HG03103 (cell line): ENCODE measurements at regions not wholly inside any gene's neighbourhood (a gene's known extent, or its start where the extent isn't known, plus 50 kb on each side); places are given as distances from the start of the nearest gene placed in this dataset.
A peak's percentile ranks its signal among the peaks of the same experiment; 100 is the strongest.

Experiments
- ATAC-seq: cut with Tn5 transposase; IDR thresholded peaks from one replicate; pipeline ENCODE4 v1.9.1; 2021; ENCODE audit warnings: low read depth; ENCODE audit not compliant: unreplicated experiment

DNA sequence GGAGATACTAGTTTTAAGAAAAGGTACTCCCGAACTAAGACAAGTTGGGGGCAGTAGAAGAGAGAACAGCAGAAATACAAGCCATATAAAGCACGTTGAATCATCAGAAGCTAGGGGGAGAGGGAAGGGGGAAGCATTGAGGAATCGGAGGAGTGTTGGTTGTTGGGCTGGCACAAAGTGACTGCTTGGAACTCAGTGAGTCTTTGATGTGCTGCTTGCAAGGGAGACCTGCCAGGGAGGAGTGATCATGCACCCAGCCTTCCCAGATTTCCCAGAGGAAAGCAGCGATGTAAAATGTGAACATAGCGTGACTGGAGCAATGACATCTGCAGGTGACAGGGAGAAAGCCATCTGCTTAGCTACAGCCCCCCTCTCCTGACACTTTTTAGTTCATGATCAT, 192.4 kb upstream of the IL12A start:
- no peak for ATAC-seq

DNA sequence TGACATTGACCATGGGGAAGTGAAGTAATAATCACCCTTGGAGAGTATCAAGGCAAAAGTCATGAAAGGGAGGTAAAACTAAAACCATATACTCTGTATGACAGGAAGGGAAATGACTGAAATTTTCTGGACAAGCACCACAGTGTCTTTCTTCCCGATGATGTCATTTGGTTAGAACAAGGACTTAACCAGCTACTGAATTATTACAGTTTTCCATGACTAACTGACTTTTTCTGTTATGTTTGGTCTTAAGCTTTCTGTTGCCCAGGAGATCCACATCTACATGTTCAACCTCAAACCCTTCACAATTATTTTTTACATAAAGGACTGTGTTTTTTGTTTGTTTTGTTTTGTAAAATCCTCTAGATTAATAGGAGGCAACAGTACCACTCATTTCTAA, 191.9 kb upstream of the IL12A start:
- no peak for ATAC-seq

DNA sequence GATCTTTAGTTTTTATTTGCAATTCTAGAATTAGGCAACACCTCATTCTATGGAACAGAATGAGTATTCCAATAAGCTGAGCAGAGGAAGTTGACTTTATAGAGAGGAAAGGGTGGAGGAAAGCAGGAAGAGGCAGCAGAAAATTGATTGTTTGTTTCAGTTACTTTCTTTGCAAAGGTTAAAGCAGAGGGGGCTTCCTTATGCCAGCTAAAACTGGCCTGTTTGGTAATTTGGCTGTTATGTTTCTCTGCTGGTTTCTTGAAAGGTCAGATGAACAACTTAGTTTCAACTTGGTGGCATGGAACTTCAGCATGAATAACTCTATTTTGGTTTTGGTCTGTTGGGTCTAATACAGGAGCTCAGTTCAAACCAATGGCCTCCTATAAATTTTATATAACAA, 190.9 kb upstream of the IL12A start:
- no peak for ATAC-seq

DNA sequence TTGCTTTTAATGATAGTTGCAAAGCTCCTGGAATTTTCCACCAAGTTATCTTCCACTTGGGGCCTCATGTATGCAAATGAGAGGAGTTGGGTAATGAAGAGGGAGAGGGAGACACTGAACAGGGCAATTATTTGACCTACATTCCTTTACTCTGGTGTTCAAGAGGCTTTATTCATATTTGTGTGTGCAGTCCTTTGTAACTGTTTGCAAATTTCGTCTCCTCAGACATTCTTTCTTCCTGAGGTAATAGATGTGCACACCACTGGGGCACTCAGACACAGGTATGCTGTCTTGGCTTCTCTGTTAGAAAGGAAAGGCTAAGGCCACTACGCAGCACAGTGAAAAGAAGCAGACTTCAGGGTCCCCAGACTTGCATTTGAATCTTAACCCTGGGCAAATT, 189.7 kb upstream of the IL12A start:
- no peak for ATAC-seq

DNA sequence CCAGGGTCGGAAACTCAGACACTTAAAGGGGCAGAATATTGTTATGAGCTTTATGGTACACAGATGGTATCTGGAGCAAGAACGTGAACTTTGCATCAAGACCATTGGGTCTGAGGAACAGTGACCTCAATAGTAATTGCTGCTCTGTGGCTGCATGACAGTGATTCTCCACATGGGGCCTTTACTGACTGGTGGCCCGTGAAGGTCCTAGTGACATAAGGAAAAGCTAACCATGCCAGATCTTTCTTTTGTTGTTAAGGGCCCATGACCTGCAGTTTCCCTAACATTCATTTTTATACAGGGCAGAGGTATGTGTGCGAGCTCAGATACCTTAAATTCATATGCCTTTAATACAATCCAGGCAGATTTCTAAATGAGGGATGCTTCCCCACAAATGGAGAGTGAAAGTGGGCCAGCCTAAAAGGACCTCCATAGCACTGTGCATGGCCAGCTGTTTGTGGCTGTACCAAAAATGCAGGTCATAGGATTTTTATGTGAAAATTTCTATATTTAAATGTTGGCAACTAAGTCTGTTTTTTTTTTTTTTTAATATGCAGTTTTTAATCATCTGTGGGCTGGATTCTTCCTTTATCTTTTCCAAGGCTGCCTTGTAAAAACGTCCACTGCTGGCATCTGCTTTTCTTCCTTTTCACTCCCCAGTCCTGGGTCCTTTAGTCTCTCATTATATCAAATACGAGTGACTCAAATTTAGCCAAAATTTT, 188.0 kb upstream of the IL12A start:
- ATAC-seq: no peak

DNA sequence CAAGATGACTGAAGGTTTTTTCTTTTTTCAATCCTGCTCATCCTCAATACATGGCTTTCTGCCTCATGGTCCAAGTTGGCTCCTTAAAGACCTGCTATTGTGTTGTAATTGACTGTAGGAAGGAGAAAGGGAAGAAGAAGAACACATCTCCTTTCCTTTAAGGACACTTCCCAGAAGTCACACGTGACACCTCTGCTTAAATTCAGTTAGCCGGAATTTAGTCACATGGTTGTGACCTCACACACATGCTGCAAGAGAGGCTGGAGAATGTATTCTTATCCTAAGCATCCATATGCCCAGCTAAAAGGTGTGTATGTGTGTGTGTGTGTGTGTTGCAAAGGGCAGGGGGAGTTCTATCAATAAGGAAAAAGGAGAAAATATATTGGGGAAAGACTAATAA, 185.8 kb upstream of the IL12A start:
- ATAC-seq: no peak

DNA sequence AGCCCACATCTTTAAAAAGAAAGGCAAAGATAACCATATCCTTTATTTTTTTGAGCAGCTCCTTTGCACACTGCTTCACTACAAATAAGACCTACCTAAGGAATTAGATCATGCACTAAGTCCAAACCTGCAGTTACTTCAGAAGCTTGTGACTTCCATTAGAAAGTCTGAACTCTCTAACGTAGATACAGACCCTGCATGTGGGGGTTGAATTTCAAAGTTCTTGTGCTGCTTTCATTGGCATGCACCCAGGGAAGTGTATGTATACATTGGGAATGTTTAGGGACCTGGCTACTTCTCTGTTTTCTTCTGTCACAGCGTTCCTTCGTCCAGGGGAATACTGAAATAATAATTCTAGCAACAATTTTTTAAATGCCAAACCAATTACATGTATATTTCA, 185.2 kb upstream of the IL12A start:
- ATAC-seq: no peak

DNA sequence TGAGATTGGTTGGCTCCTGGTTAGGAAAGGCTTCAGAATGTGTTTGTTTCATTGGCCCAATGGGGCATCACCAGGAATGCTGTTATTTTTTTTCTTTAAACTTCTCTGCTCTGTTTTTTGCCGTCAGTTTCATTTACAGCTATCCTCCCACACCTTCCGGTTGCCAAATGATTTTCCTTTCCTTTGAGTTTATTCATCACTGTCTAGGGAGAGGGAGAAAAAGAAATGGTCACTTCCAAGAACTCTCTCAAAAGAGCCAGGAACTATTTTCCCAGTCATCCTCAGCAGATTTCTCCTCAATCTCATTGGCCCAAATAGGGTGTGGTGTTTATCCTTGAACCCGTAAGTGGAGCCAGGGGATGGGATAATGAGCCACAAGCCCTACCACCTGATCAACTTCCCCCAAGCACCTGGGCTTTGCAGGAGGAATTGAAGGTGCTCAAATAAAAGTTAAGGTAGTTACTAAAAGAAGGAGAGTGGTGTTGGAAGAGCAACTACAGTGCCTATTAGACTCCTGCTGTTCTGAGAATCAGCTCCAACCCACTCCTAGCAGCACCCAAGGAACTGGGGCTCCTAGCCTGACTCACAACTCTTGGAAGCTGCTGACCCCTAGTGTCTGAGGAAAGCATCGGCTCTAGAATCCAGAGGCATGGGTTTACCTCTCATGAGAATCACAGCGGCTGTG, 183.8 kb upstream of the IL12A start:
- ATAC-seq: peak; percentile 97

DNA sequence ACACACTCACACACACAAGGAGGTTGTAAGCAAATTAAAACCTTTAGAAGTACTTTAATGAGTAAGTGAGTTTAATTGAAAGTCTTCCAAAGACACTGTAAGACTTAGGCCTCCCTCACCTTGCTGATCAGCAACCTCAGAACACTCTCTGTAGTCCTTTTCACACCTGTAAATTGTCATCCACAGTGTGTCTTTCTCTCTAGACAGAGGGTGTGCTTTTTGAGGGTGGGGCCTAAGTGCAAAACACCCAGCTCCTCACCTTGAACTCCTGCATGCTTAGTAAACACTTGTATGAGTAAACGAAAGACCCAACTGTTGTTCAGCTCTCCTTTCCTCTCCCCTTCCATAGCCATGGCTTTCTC, 183.2 kb upstream of the IL12A start:
- no peak for ATAC-seq

DNA sequence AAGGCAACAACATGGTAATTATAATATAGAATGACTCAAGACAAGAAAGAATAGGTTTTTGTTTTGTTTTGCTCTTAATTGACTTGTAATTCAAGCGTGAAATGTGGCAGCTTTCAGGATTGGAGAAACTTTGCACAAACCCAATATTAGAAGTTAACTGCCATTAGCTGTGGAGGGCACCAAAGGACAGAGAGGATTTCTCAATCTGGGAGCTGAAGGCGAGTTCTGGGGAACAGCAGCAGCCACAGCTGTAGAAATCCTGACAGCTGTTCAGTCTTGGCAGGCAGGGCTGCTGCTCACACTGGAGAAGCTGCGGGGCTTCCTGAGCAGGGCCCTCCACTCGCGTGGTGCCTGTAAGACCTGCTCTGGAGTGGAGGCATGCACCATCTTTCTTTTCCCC, 182.2 kb upstream of the IL12A start:
- ATAC-seq: no peak

DNA sequence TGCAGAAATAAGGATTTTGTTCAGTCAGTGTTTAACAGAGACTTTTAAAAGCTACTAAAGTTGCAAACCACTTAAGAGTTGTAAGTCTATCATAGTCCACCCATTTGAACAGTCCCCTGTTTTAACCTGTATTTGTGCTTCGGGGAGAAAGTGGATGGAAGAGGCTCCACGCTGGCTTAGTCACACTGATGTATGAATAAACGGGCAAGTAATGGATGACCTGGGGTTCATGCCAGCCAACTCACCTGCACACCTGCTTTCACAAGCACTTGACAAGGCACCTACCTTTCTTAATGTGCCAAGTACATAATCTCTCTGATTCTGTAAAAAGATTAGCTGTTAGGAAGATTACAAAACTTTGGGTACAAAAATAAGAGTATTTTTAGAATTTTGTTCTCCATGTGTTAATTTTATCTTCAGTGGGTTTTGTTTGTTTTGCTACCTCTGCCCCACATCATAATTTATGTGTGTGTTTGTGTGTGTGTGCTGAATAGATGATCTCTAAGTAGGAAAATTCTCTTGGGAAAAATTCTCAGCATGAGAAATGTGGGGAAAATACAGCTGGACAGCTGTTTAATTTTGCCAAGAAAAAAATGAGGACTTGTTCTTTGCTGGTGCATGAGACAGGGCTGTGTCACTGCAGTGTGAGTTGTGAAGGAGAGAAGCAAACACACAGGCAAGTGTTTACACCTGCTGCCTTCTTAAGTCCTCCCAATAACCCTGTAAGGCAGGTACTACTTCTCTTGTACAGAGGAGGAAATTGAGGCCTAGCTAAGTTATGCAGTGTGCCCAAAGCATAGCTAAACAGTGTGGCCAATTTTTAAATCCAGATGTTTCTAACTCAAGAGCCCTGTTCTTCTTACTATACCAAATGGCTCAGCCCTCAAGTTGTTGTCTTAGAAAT, 181.2 kb upstream of the IL12A start:
- ATAC-seq: no peak

DNA sequence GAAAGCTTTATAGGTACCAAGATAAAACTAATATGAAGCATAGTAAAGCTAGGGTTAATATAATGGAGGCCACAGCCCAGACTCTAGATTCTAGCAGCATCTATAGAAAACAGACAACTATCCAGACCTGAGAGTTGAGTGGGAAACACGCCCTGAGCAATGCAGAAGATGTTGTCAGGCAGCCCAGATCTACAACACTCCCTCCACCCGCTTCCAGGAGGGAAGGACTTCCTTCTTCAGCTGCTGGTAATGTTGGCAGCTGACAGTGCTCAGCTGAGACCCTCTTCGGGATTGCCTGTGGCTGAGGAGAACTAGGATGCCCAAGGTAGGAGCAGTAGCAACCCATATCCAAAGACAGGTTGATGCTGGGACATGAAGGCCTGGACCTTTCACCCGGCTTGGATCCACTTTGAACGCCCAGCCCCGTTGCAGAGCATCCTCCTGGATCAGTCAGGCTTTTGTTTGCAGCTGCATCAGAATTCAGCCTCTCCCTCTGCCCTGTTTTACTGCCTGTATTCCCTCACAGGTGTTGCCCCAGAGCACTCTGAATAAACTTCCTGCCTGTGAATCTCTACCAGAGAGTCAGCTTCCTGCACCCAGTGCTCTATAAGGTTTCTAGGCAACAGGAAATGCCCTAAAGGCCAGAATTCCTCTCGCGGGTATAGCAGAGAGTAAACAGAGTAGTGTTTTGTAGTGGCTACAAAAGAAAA, 174.7 kb upstream of the IL12A start:
- no peak for ATAC-seq

DNA sequence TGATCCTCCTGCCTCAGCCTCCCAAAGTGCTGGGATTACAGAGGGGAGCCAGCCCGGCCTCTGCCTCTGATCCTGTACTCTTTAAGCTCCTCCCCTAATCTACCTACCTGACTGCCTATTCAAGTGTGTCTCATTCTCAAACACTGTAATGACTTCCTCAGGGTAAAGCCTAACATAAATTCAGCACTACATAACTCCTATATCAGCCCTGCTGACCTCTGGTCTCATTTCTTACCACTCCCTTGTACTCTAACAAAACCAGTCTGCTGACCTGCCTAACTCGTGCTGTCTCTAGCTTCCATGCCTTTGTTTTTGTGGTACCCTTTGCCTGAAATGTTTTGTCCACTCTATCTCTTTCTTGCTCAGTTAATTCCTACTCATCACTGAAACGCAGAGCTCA, 172.1 kb upstream of the IL12A start:
- ATAC-seq: no peak

DNA sequence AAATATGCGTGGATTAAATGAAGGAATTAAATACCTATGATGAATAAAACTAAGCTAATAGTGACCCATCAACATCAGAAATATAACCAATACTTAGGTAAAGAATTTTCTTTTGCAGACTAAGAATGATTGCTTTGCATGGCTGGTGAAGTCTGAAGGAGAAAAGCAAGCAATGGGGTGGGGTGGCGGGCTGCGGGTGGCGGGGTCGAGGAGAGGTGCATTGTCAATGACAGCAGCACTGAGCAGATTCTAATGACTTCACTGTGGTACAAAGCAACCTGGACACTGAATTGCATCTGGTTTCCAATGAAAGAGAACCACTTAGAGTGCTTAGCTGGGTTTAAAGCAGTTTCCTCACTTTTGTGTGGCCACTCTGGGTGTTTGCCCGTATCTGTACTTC, 171.5 kb upstream of the IL12A start:
- no peak for ATAC-seq

DNA sequence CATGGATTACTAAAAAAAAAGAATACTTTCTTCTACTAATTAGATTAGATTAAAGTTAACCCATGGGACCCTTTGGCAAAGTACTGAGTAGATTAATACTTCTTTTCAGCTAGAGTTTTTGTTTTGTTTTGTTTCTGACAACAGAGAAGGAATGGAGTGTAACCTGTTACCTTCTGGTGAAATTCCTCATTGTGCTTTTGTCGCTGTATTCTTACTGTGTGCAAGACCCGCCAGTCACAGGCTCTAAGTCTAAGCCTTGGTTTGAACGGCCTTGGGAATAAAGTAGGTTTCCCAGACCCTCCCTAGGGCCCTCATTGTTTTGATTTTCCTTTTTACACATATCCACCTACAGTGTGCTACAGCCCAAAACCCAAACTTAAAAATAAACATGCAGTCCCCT, 171.1 kb upstream of the IL12A start:
- no peak for ATAC-seq

DNA sequence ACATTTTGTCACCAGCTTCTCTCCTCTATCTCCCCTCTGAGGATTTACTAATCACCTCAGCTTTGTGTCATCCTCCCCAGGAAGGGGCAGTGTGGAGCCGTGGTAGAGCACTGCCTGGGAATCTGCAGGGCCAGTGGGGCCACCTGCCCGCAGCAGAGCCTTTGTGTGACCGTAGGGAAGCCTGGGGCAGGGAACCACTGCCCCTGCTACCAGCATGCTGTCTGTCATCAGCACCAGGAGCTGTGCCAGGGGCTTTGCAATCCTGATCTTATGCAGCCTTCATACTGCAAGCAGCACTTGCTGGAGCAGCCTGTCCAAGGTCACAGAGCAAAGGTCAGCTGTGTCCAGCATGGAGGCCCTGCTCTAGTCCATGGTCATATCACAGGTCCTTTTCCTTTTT, 170.2 kb upstream of the IL12A start:
- ATAC-seq: no peak

DNA sequence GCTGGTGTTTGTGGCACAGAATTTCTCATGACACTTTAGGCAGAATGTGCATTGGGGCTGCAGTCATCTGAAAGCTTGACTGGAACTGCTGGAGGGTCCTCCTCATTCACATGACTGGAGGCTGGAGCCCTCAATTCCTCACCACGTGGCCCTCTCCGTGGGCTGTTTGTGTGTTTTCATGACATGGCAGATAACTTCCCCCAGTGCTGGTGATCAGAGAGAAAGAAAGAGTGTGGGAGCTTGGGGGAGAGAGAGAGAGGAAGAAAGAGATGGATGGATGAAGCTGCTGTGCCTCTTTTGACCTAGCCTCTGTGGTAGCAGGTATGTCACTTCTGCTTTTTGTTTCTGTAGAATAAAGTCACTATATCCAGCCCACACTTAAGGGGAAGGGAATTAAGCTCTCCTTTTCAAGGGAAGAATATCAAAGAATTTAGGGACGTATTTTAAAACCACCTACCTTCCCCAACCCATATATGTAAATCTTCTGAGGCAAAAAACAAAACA, 169.6 kb upstream of the IL12A start:
- no peak for ATAC-seq

DNA sequence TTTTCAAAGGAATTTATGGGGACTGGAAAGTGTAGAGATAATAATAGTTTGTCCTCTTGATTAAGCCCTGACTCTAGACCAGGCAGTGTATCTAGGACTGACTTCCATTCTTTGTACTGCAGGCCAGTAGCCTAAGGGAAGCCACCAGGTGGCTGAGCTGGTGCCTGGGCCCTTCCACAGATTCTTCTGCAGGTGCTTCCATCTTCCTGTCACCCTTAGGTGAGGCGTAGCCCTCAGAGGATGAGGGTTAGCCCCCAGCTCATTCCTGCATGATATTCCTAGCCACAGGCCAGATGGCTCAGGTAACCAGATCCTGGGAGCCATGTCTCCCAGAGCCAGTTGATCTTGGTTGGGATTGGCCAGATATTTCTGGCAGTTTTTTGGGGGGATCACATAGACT, 169.0 kb upstream of the IL12A start:
- no peak for ATAC-seq

DNA sequence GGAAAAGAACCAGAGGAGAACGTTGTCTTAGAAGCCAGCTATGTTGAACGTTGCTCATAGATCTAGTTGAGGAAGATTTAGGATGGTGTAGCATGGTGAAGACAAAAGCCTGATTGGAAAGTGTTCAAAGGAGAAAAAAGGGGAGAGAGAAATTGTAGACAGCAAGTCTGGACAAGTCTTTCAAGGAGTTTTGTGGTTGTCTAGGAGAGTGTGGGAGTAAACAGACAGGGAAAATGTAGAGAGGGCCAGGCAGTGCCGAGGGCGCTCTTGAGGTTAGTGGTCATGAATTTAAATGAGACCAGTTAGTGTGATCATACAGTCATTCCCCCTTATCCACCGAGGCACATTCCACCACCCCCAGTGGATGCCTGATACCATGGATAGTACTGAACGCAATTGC, 167.5 kb upstream of the IL12A start:
- ATAC-seq: no peak

DNA sequence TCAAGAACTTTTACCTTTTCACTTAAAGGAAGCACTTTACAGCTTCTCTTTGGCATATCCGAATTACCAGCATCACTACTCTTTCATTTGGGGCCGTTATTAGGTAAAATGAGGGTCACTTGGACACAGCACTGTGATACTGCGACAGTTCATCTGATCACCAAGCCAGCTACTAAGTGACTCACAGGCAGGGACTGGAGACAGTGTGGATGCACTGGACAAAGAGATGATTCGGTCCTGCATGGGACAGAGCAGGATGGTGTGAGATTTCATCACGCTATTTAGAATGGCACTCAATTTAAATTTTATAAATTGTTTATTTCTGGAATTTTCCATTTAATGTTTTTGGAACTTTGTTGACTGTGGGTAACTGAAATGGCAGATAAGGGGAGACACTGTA, 166.9 kb upstream of the IL12A start:
- no peak for ATAC-seq

DNA sequence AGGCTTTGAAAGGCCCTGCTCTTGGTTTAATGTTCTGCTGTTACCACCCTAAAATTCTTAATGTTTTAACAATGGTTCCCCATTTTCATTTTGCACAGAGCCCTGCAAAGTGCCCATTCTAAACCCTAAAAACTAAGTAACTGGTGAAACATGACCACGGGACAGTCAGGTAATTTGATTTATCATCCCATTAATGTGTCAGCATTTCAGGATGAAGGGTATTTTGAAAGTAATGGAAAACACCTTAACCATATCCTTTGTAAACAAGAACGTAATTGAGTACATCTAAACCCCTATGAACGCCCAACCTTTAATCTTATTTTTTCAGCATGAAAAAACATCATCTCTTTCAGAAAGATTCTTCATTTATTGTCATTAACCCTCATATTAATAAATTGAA, 164.9 kb upstream of the IL12A start:
- ATAC-seq: no peak
